Stomach (tissue), 4 donors: ENCODE measurements at regions not wholly inside any gene's neighbourhood (a gene's known extent, or its start where the extent isn't known, plus 50 kb on each side); places are given as distances from the start of the nearest gene placed in this dataset.

Experiments used
- EP300 ChIP-seq: sonication (generic); formaldehyde crosslinking; IDR thresholded peaks from one replicate; pipeline ENCODE4 v1.6.1; 2017; ENCODE audit warnings: antibody characterized with exemption
- POLR2A ChIP-seq, 4 donors: fragments of 450-650 bp; IDR thresholded peaks; one replicate each; pipeline ENCODE4 v1.6.1; 2016; ENCODE audit warnings: antibody characterized with exemption in 4 of 4, control low read depth in 2 of 4, mild to moderate bottlenecking in 1 of 4, moderate library complexity in 1 of 4
- TF ChIP-seq, protein P1 (sequence below), 7 experiments: fragments of 450-650 bp in 4 of 7; fragments of 200-600 bp in 3 of 7; sonication (generic) in 3 of 7; IDR thresholded peaks; one replicate each; pipeline ENCODE4 v1.5.1; 2016 to 2019; ENCODE audit warnings: antibody characterized with exemption in 7 of 7, control low read depth in 2 of 7, mild to moderate bottlenecking in 1 of 7

DNA sequence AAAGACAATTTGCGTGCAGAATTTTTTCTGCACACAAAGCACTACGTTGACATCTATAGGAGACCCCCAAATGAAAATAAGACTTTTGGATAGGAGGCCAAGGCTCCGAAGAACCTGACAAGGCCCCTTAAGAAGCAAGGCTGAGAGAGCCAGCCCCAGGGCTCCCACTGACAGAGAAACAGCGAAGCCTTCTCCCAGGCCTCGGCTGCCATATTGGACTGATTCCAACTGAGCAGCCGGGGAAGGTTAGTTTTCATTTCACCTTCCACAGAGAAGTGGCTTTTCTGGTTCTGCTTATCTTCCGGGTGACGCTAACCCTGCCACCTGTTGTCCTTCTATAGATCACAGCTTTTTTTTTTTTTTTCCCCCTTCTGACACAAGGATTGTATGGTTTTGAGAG, 356.7 kb downstream of the SOX9 start:
- TF ChIP-seq EP300 = no peak
- TF ChIP-seq, protein P1, sequence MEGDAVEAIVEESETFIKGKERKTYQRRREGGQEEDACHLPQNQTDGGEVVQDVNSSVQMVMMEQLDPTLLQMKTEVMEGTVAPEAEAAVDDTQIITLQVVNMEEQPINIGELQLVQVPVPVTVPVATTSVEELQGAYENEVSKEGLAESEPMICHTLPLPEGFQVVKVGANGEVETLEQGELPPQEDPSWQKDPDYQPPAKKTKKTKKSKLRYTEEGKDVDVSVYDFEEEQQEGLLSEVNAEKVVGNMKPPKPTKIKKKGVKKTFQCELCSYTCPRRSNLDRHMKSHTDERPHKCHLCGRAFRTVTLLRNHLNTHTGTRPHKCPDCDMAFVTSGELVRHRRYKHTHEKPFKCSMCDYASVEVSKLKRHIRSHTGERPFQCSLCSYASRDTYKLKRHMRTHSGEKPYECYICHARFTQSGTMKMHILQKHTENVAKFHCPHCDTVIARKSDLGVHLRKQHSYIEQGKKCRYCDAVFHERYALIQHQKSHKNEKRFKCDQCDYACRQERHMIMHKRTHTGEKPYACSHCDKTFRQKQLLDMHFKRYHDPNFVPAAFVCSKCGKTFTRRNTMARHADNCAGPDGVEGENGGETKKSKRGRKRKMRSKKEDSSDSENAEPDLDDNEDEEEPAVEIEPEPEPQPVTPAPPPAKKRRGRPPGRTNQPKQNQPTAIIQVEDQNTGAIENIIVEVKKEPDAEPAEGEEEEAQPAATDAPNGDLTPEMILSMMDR (IDR thresholded peaks at IDR 0.05) = no peak
- no peak for TF ChIP-seq POLR2A (IDR thresholded peaks at IDR 0.05)
